Fibroblast of the aortic adventitia (primary cell): ENCODE measurements at regions not wholly inside any gene's neighbourhood (a gene's known extent, or its start where the extent isn't known, plus 50 kb on each side); places are given as distances from the start of the nearest gene placed in this dataset.

ENCODE experiments used
- DNase-seq: peaks from one replicate; pipeline ENCODE4 v3.0.0-alpha.2; 2010; ENCODE audit warnings: low read depth
- H3K4me3 ChIP-seq: 2 replicates; pipeline ENCODE4 v1.5.1; 2011; ENCODE audit warnings: low read depth, mild to moderate bottlenecking, control low read depth, low read length, moderate library complexity
- TF ChIP-seq, protein P1 (sequence below): IDR thresholded peaks from 2 replicates; pipeline ENCODE4 v1.5.1; 2011; ENCODE audit warnings: mild to moderate bottlenecking, low read length, control low read depth, inconsistent platforms; ENCODE audit not compliant: insufficient read depth

DNA sequence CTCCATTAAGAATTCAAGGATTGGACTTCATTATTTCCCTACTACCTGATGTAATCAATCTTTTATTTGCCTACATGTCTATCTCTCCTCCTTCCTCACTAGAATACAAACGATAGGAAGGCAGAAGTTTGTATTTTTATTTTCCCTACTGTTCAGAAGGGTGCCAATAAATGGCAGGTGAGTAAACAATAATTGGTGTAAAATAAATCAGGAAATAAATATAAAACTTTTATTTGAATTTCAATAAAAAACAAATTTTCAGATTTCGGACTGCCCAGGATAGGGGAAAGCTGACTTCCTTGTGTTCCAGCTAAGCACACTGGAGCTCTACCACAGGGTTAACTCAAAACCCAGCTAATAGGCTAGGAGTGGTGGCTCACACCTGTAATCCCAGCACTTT lies 636.3 kb upstream of the BCHE start:
- DNase-seq, result no peak
- TF ChIP-seq, protein P1, sequence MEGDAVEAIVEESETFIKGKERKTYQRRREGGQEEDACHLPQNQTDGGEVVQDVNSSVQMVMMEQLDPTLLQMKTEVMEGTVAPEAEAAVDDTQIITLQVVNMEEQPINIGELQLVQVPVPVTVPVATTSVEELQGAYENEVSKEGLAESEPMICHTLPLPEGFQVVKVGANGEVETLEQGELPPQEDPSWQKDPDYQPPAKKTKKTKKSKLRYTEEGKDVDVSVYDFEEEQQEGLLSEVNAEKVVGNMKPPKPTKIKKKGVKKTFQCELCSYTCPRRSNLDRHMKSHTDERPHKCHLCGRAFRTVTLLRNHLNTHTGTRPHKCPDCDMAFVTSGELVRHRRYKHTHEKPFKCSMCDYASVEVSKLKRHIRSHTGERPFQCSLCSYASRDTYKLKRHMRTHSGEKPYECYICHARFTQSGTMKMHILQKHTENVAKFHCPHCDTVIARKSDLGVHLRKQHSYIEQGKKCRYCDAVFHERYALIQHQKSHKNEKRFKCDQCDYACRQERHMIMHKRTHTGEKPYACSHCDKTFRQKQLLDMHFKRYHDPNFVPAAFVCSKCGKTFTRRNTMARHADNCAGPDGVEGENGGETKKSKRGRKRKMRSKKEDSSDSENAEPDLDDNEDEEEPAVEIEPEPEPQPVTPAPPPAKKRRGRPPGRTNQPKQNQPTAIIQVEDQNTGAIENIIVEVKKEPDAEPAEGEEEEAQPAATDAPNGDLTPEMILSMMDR, result no peak

GRCh38 chr3:166472015-166472414 lies 634.8 kb upstream of the BCHE start:
- TF ChIP-seq, protein P1, result no peak
- no peak overlapping the region for H3K4me3 ChIP-seq
- no peak for DNase-seq

More for the DNA sequence above, 636.3 kb upstream of the BCHE start:
- no peak overlapping the region for H3K4me3 ChIP-seq

GRCh38 chr3:166471074-166471767 lies 634.0 kb upstream of the BCHE start:
- no peak for DNase-seq
- TF ChIP-seq, protein P1, result no peak
- H3K4me3 ChIP-seq, result no peak overlapping the region

DNA sequence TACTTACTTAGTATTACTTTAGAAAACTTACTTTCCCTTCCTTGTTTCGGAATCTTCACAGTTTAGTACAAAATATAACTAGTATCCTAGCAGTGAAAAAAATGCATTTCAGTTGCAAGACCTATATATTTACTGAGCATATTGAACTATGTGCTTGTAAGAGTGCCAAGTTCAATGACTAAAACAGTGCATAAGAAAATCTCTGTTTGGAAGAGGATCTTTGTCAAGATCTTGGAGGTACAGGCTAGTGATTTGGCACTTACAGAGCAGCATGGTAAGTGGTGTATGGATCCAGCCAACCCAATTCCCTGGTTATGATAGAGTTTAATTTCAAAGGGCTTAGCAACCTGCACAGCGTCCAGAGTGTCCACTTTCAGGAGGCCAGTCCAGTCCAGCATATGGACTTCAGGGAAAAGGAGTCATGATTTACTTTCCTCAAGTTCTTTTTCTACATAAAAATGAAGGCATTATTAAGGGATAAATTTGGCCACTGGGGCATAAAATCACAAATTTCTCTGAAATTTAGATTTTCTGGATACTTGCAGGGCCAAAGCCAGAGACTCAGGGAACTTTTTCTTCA lies 625.8 kb upstream of the BCHE start:
- H3K4me3 ChIP-seq, result no peak overlapping the region
- TF ChIP-seq, protein P1, result no peak
- no peak for DNase-seq

DNA sequence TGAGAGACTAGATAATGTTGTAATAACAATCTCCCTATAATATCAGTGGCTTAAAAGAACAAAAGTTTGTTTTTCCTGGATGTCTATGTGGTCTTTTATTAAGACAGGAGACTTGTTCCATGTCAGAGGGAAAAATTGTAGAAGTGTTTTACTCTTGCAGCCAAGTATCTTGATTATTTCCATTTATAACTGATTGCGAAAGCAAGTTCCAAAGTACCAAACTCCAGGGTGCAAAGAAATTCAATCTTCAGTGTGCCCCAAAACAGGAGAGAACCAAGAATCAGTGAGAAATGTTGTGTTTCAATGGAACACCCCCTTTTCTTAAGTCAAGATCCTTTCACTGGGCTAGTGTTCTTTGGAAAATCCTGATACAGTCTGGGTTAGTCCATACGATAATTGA lies 624.4 kb upstream of the BCHE start:
- no peak overlapping the region for H3K4me3 ChIP-seq
- TF ChIP-seq, protein P1, result no peak
- DNase-seq, result no peak

- TF ChIP-seq, protein P1, result no peak
- no peak for DNase-seq
- H3K4me3 ChIP-seq, result no peak overlapping the region
These were observed 620.2 kb upstream of the BCHE start for GRCh38 chr3:166457382-166457781.
